ENCODE measurements at regions not wholly inside any gene's neighbourhood (a gene's known extent, or its start where the extent isn't known, plus 50 kb on each side); places are given as distances from the start of the nearest gene placed in this dataset.

DNA sequence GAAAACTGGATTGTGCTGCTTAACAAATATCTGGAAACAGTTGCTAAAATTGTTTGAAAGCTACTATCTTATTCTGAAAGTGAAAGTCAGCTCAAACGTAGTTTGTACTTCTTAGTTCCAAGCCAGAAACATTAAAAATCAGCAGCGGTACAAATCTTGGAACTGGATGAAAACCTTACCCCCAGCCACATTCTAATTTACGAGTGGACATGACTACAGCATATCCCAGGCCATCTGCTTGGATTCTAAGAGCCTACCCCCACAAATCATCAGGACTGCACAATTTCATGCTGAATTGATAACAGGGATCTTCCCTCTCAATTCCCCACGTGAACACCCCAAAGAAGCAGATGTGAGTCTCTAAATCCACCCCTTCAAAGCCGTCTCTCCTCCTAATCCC lies 158.7 kb upstream of the NCKAP5 start:
- DNase-seq (ENCODE audit: low read depth): no peak
- TF ChIP-seq, protein P1, sequence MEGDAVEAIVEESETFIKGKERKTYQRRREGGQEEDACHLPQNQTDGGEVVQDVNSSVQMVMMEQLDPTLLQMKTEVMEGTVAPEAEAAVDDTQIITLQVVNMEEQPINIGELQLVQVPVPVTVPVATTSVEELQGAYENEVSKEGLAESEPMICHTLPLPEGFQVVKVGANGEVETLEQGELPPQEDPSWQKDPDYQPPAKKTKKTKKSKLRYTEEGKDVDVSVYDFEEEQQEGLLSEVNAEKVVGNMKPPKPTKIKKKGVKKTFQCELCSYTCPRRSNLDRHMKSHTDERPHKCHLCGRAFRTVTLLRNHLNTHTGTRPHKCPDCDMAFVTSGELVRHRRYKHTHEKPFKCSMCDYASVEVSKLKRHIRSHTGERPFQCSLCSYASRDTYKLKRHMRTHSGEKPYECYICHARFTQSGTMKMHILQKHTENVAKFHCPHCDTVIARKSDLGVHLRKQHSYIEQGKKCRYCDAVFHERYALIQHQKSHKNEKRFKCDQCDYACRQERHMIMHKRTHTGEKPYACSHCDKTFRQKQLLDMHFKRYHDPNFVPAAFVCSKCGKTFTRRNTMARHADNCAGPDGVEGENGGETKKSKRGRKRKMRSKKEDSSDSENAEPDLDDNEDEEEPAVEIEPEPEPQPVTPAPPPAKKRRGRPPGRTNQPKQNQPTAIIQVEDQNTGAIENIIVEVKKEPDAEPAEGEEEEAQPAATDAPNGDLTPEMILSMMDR (conservative IDR thresholded peaks at IDR 0.05; ENCODE audit: low read depth, low read length): no peak
- H3K4me3 ChIP-seq (ENCODE audit: low read depth, low read length): no peak overlapping the region

DNA sequence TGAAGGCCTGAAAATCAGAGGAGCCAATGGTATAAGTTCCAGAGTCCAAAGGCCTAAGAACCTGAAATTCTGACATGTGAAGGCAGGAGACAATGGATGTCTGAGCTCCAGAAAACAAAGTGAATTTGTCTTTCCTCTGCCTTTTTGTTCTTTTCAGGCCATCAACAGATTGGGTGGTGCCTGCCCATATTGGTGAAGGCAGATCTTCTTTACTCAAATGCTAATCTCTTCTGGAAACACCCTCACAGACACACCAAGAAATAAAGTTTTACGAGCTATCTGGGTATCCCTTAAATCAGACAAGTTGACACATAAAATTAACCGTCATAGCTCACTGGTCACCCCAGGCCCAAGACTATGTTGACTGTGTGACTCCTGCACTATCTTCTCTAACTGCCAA lies 163.8 kb upstream of the NCKAP5 start:
- DNase-seq (ENCODE audit: low read depth): no peak
- H3K4me3 ChIP-seq (ENCODE audit: low read depth, low read length): no peak overlapping the region
- TF ChIP-seq, protein P1 (conservative IDR thresholded peaks at IDR 0.05; ENCODE audit: low read depth, low read length): no peak

DNA sequence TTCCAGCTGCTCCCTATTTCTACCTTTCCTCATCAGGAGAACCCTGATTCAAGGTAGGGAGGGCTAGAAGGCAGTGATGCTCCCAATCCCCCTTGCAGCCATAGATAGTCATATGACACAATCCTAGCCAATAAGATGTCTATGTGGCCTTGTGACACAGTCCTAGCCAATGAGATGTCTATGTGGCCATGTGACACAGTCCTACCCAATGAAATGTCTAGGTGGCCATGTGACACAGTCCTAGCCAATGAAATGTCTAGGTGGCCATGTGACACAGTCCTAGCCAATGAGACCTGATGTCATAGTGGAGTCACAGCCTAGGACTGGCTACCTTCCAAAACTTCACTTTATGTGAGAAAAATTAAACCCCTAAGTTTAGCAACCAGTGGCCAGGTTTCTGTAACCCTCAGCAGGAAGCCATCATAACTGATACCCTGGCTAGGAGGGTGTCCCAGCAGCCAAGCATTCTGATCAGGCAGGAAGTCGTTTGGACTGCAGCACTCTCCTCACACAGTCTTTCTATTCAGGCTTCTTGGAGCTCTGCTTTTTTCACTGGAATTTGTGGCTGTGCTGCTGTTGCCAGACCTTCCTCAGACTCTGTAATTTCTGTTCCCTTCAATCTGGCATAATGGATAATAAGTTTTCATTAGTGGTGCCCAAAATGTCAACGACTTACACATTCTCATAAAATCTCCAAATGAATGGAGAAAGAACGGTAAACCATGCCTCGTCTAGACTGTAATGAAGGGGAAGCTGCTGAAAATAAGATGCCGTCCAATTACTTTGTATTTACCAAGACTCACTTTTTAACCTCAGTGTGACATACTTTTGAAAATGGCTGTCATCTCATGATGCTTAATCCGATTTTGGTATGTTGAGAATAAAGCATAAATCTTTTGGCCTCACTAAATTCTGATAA lies 165.0 kb upstream of the NCKAP5 start:
- TF ChIP-seq, protein P1 (conservative IDR thresholded peaks at IDR 0.05; ENCODE audit: low read depth, low read length): no peak
- H3K4me3 ChIP-seq (ENCODE audit: low read depth, low read length): no peak overlapping the region
- no peak for DNase-seq (ENCODE audit: low read depth)

DNA sequence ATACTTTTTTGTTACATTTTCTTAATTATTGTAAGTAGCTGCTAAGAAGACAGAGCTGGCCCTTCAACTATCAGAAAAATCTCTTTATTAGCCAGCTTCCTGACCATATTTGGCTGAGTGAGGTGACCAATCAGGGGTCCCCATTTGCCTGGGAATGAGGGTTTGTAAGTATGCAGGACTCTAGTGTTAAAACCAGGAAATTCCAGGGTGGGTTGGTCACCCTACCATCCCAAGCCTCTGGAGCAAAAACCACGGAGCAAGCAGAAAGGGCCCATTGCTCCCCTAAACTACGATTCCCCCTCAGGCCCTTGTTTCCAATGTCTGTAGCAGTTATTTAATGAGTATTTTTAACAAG lies 165.6 kb upstream of the NCKAP5 start:
- no peak for DNase-seq (ENCODE audit: low read depth)
- TF ChIP-seq, protein P1 (conservative IDR thresholded peaks at IDR 0.05; ENCODE audit: low read depth, low read length): no peak
- H3K4me3 ChIP-seq (ENCODE audit: low read depth, low read length): no peak overlapping the region

DNA sequence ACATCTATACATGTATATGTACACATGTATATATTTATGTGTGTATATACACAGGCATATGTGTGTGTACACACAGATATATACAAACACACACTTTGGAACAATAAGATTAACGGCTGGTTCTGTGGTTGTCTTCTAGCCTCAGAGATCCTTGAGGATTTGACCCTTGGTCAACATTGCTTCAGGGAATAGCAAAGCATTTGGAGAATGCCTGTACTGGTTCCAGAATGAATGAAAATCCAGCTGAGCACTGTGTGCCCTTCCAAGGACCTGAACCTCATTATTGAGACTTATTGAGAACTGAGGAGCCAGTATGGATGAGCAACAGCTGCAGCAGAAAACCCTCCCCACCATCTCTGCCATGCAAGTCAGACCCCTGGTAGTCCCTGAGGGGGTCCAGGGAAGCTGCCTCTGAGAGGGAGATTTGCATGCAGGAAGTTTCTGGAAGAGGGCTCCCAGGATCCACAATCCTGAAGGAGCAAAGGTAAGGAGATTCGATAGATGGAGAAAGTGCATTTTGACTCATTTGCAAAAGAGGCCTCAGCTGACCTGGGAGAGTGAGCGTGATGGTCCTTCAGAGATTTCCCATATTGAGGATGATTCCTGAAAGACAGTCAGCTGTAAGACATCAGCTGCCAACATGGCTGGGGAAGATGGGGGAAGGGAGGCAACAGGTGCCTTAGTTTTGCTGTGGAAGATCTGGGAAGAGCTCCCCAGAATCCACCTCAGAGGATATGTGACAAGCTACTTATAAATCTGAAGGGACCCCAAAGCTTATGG lies 166.6 kb upstream of the NCKAP5 start:
- TF ChIP-seq, protein P1 (conservative IDR thresholded peaks at IDR 0.05; ENCODE audit: low read depth, low read length): no peak
- no peak for DNase-seq (ENCODE audit: low read depth)
- H3K4me3 ChIP-seq (ENCODE audit: low read depth, low read length): no peak overlapping the region

DNA sequence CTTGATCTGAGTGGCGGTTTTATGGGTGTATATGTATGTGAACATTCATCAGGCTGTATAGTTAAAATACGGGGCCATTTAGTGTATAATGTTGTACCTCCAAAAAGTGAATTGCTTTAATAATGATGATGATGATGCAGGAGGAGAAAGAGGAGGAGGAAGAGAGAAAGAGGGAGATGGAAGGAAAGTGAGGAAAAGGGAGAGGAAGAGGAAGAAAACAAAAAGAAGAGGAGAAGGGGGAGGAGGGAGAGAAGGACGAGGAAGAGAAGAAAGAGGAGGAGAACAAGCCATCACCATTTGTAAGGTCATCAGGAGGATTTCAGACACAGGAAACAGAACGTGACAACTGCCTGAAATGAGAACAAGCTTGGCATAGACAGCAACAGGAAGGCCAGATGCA lies 168.4 kb upstream of the NCKAP5 start:
- no peak for DNase-seq (ENCODE audit: low read depth)
- no peak overlapping the region for H3K4me3 ChIP-seq (ENCODE audit: low read depth, low read length)
- TF ChIP-seq, protein P1 (conservative IDR thresholded peaks at IDR 0.05; ENCODE audit: low read depth, low read length): no peak
